Erythroblast (primary cell): ENCODE measurements at regions not wholly inside any gene's neighbourhood (a gene's known extent, or its start where the extent isn't known, plus 50 kb on each side); places are given as distances from the start of the nearest gene placed in this dataset.
"Not testable (repeated sequence)": the region's sequence is repeated elsewhere in the genome, so short reads cannot be mapped to it uniquely, and the experiment has no call there.

Experiments
- DNase-seq, 2 experiments: peaks; one replicate each; lab custom pipeline; 2025; lab: John Stamatoyannopoulos, UW
- GATA1 ChIP-seq: IDR thresholded peaks from 2 replicates; pipeline ENCODE4 v1.6.1; 2011; ENCODE audit warnings: low read depth, mild to moderate bottlenecking, control low read depth, low read length, moderate library complexity
- POLR2A ChIP-seq: IDR thresholded peaks from 2 replicates; pipeline ENCODE4 v1.6.1; 2011; ENCODE audit warnings: mild to moderate bottlenecking, low read length

- DNase-seq, result no peak
- no peak for TF ChIP-seq POLR2A
- TF ChIP-seq GATA1, result no peak
Measured at GRCh38 chrX:121639781-121640180, 592.4 kb downstream of the GLUD2 start.

GRCh38 chrX:121641560-121641959 lies 594.1 kb downstream of the GLUD2 start:
- no peak for DNase-seq
- TF ChIP-seq POLR2A (no peak), GATA1 (no peak)

- TF ChIP-seq POLR2A (no peak), GATA1 (no peak)
- no peak for DNase-seq
Measured at GRCh38 chrX:121642415-121642814, 595.0 kb downstream of the GLUD2 start.

GRCh38 chrX:121649417-121649816 lies 602.0 kb downstream of the GLUD2 start:
- no peak for DNase-seq
- no peak for TF ChIP-seq GATA1
- no peak for TF ChIP-seq POLR2A

GRCh38 chrX:121655276-121655675 lies 607.9 kb downstream of the GLUD2 start:
- TF ChIP-seq POLR2A, result no peak
- no peak for TF ChIP-seq GATA1
- DNase-seq, result no peak

GRCh38 chrX:121666171-121666570 lies 618.8 kb downstream of the GLUD2 start:
- no peak for TF ChIP-seq GATA1
- no peak for TF ChIP-seq POLR2A
- no peak for DNase-seq

GRCh38 chrX:121671649-121672048 lies 624.2 kb downstream of the GLUD2 start:
- no peak for DNase-seq
- TF ChIP-seq GATA1, result no peak
- no peak for TF ChIP-seq POLR2A

- not testable (repeated sequence) for DNase-seq
Measured at GRCh38 chrX:121709236-121709635, 661.8 kb downstream of the GLUD2 start.

- TF ChIP-seq GATA1 (no peak), POLR2A (no peak)
- no peak for DNase-seq
Measured at GRCh38 chrX:121733514-121733913, 686.1 kb downstream of the GLUD2 start.

GRCh38 chrX:121746105-121746504 lies 698.7 kb downstream of the GLUD2 start:
- no peak for TF ChIP-seq POLR2A
- no peak for TF ChIP-seq GATA1
- no peak for DNase-seq

- DNase-seq, result not testable (repeated sequence)
Measured at GRCh38 chrX:121753602-121754001, 706.2 kb downstream of the GLUD2 start.

- no peak for DNase-seq
- TF ChIP-seq POLR2A (no peak), GATA1 (no peak)
Measured at GRCh38 chrX:121754301-121754700, 706.9 kb downstream of the GLUD2 start.

- TF ChIP-seq GATA1, result no peak
- TF ChIP-seq POLR2A, result no peak
- no peak for DNase-seq
Measured at GRCh38 chrX:121755541-121755940, 708.1 kb downstream of the GLUD2 start.

GRCh38 chrX:121761845-121762244 lies 714.4 kb downstream of the GLUD2 start:
- no peak for TF ChIP-seq GATA1
- TF ChIP-seq POLR2A, result no peak
- DNase-seq, result no peak

- no peak for TF ChIP-seq GATA1
- no peak for TF ChIP-seq POLR2A
- DNase-seq, result no peak
Measured at GRCh38 chrX:121763671-121764070, 716.3 kb downstream of the GLUD2 start.

- DNase-seq, result not testable (repeated sequence)
Measured at GRCh38 chrX:121768210-121768609, 720.8 kb downstream of the GLUD2 start.

GRCh38 chrX:121781991-121782390 lies 734.6 kb downstream of the GLUD2 start:
- DNase-seq, result no peak
- no peak for TF ChIP-seq GATA1
- no peak for TF ChIP-seq POLR2A
